DMS53 (cell line): ENCODE measurements at regions not wholly inside any gene's neighbourhood (a gene's known extent, or its start where the extent isn't known, plus 50 kb on each side); places are given as distances from the start of the nearest gene placed in this dataset.

Source experiments
- DNase-seq: peaks from one replicate; lab custom pipeline; 2025; lab: John Stamatoyannopoulos, UW

- no peak for DNase-seq
Observed at GRCh38 chr13:36552334-36552733, 120.0 kb downstream of the CCNA1 start.

- DNase-seq = peak; percentile 10
Observed at GRCh38 chr13:36553491-36553890, 120.3 kb upstream of the SERTM1 start.

GRCh38 chr13:36555151-36555986, 118.5 kb upstream of the SERTM1 start:
- no peak for DNase-seq

GRCh38 chr13:36559375-36559774, 114.4 kb upstream of the SERTM1 start:
- no peak for DNase-seq

- no peak for DNase-seq
Observed at GRCh38 chr13:36567485-36567884, 106.3 kb upstream of the SERTM1 start.

- no peak for DNase-seq
Observed at GRCh38 chr13:36570489-36570888, 103.3 kb upstream of the SERTM1 start.

- no peak for DNase-seq
Observed at GRCh38 chr13:36571444-36571843, 102.4 kb upstream of the SERTM1 start.

- no peak for DNase-seq
Observed at GRCh38 chr13:36582977-36583376, 90.8 kb upstream of the SERTM1 start.

GRCh38 chr13:36599641-36600040, 74.2 kb upstream of the SERTM1 start:
- DNase-seq = no peak

GRCh38 chr13:36601186-36601585, 72.6 kb upstream of the SERTM1 start:
- peak; percentile 50 for DNase-seq

GRCh38 chr13:36606060-36606459, 67.8 kb upstream of the SERTM1 start:
- DNase-seq = no peak

- DNase-seq = no peak
Observed at GRCh38 chr13:36608474-36608873, 65.3 kb upstream of the SERTM1 start.

- DNase-seq = no peak
Observed at GRCh38 chr13:36612230-36612629, 61.6 kb upstream of the SERTM1 start.

GRCh38 chr13:36616706-36617105, 57.1 kb upstream of the SERTM1 start:
- no peak for DNase-seq

- DNase-seq = no peak
Observed at GRCh38 chr13:36619535-36619934, 54.3 kb upstream of the SERTM1 start.
